ENCODE measurements at regions not wholly inside any gene's neighbourhood (a gene's known extent, or its start where the extent isn't known, plus 50 kb on each side); places are given as distances from the start of the nearest gene placed in this dataset.

DNA sequence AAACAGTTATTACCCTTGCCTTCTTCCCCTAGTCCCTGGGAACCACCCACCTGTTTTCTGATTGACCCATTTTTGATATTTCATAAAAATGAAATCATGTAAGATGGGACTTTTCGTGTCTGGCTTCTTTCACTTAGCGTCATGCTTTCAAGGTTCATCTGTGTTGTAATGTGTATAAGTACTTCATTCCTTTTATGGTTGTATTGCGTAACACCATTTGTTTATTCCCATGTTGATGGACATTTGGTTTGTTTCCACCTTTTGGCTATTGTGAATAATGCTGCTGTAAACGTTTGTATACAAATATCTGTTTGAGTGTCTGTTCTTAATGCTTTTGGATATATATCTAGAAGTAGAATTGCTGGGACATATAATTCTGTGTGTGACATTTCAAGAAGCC lies 650.1 kb upstream of the COX7C start:
- Histone ChIP-seq H3K79me2 (ENCODE audit: insufficient read depth, low read length) (no peaks in the 10 kb centered on the region), H3K4me1 (ENCODE audit: insufficient read depth, low read length, poor library complexity, severe bottlenecking) (no peaks in the 10 kb centered on the region), H3K9me3 (ENCODE audit: insufficient read depth, low read depth, low read length) (no peaks in the 10 kb centered on the region), H3F3A (ENCODE audit: low read depth) (no peaks in the 10 kb centered on the region), H2AFZ (ENCODE audit: low read length) (no peak overlapping the region), H3K4me2 (ENCODE audit: low read depth, low read length, poor library complexity, severe bottlenecking) (no peak overlapping the region), H3K9me2 (replicated peaks; ENCODE audit: low read depth, low read length) (0 out of 2 replicates have a peak, but pooled peaks cover 3% of the 10 kb centered on the region), H4K20me1 (ENCODE audit: insufficient read depth, low read length, poor library complexity, severe bottlenecking) (no peaks in the 10 kb centered on the region), H3K9ac (ENCODE audit: low read depth, low read length, poor library complexity, severe bottlenecking) (no peak overlapping the region), H3K27me3 (ENCODE audit: insufficient read depth, low read length, poor library complexity, severe bottlenecking) (no peaks in the 10 kb centered on the region), H3K36me3 (ENCODE audit: insufficient read depth, low read length) (no peaks in the 10 kb centered on the region), H3K4me3 (ENCODE audit: low read length, poor library complexity, severe bottlenecking) (no peak overlapping the region)
- TF ChIP-seq, protein P1, sequence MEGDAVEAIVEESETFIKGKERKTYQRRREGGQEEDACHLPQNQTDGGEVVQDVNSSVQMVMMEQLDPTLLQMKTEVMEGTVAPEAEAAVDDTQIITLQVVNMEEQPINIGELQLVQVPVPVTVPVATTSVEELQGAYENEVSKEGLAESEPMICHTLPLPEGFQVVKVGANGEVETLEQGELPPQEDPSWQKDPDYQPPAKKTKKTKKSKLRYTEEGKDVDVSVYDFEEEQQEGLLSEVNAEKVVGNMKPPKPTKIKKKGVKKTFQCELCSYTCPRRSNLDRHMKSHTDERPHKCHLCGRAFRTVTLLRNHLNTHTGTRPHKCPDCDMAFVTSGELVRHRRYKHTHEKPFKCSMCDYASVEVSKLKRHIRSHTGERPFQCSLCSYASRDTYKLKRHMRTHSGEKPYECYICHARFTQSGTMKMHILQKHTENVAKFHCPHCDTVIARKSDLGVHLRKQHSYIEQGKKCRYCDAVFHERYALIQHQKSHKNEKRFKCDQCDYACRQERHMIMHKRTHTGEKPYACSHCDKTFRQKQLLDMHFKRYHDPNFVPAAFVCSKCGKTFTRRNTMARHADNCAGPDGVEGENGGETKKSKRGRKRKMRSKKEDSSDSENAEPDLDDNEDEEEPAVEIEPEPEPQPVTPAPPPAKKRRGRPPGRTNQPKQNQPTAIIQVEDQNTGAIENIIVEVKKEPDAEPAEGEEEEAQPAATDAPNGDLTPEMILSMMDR (conservative IDR thresholded peaks at IDR 0.05; ENCODE audit: low read length): no peak
- no peak for TF ChIP-seq EZH2phosphoT487 (IDR thresholded peaks at IDR 0.05; ENCODE audit: borderline replicate concordance)

DNA sequence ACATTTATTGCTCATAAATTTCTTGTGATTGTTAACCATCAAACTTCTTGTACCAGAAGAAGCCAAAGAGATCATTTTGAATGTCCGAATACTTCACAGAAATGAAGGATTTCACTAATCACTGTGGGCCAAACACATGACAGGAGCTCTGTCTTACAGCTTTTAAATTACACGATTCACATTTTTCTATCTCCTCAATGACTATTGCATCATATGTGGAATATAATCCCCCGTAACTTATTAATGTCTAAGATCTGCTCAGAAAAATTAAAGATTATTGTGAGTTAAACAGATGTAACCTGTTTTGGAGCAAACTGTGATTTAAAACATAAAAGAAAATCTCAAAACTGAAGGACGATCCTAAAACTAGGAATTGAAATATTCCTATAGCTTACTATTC lies 645.2 kb upstream of the COX7C start:
- no peaks in the 10 kb centered on the region for H3F3A ChIP-seq (ENCODE audit: low read depth)
- no peaks in the 10 kb centered on the region for H3K27me3 ChIP-seq (ENCODE audit: insufficient read depth, low read length, poor library complexity, severe bottlenecking)
- no peaks in the 10 kb centered on the region for H3K4me1 ChIP-seq (ENCODE audit: insufficient read depth, low read length, poor library complexity, severe bottlenecking)
- H2AFZ ChIP-seq (ENCODE audit: low read length): no peak overlapping the region
- TF ChIP-seq EZH2phosphoT487 (IDR thresholded peaks at IDR 0.05; ENCODE audit: borderline replicate concordance): no peak
- TF ChIP-seq, protein P1 (conservative IDR thresholded peaks at IDR 0.05; ENCODE audit: low read length): no peak
- H3K79me2 ChIP-seq (ENCODE audit: insufficient read depth, low read length): no peaks in the 10 kb centered on the region
- no peak overlapping the region for H3K9ac ChIP-seq (ENCODE audit: low read depth, low read length, poor library complexity, severe bottlenecking)
- no peak overlapping the region for H3K4me3 ChIP-seq (ENCODE audit: low read length, poor library complexity, severe bottlenecking)
- no peaks in the 10 kb centered on the region for H4K20me1 ChIP-seq (ENCODE audit: insufficient read depth, low read length, poor library complexity, severe bottlenecking)
- H3K4me2 ChIP-seq (ENCODE audit: low read depth, low read length, poor library complexity, severe bottlenecking): no peak overlapping the region
- no peaks in the 10 kb centered on the region for H3K9me3 ChIP-seq (ENCODE audit: insufficient read depth, low read depth, low read length)
- H3K9me2 ChIP-seq (replicated peaks; ENCODE audit: low read depth, low read length): 0 out of 2 replicates have a peak, but pooled peaks cover 3% of the 10 kb centered on the region
- H3K36me3 ChIP-seq (ENCODE audit: insufficient read depth, low read length): no peaks in the 10 kb centered on the region

DNA sequence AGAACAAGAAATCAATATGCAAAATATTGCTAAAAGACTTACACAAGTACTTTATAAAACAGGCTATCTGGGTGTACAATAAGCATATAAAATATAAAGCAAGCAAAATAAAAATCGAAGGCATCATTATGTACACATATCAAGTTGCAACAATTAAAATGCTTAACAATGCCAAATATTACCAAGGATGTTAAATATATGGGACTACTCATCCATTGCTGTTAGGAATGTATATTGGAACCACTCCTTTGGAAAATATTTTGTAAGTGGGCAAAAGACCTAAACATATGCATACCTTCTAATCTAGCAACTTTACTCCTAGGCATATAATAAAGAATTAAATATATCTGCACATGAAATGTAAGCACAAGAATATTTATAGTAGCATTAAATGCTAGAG lies 632.6 kb upstream of the COX7C start:
- H3K9me2 ChIP-seq (replicated peaks; ENCODE audit: low read depth, low read length): no peaks in the 10 kb centered on the region
- TF ChIP-seq, protein P1 (conservative IDR thresholded peaks at IDR 0.05; ENCODE audit: low read length): no peak
- TF ChIP-seq EZH2phosphoT487 (IDR thresholded peaks at IDR 0.05; ENCODE audit: borderline replicate concordance): no peak
- H3K4me1 ChIP-seq (ENCODE audit: insufficient read depth, low read length, poor library complexity, severe bottlenecking): no peaks in the 10 kb centered on the region
- H2AFZ ChIP-seq (ENCODE audit: low read length): no peak overlapping the region
- no peak overlapping the region for H3K9ac ChIP-seq (ENCODE audit: low read depth, low read length, poor library complexity, severe bottlenecking)
- no peak overlapping the region for H3K4me2 ChIP-seq (ENCODE audit: low read depth, low read length, poor library complexity, severe bottlenecking)
- no peaks in the 10 kb centered on the region for H3K36me3 ChIP-seq (ENCODE audit: insufficient read depth, low read length)
- no peaks in the 10 kb centered on the region for H3K27me3 ChIP-seq (ENCODE audit: insufficient read depth, low read length, poor library complexity, severe bottlenecking)
- no peaks in the 10 kb centered on the region for H3K79me2 ChIP-seq (ENCODE audit: insufficient read depth, low read length)
- no peaks in the 10 kb centered on the region for H4K20me1 ChIP-seq (ENCODE audit: insufficient read depth, low read length, poor library complexity, severe bottlenecking)
- no peaks in the 10 kb centered on the region for H3F3A ChIP-seq (ENCODE audit: low read depth)
- H3K4me3 ChIP-seq (ENCODE audit: low read length, poor library complexity, severe bottlenecking): no peak overlapping the region
- H3K9me3 ChIP-seq (ENCODE audit: insufficient read depth, low read depth, low read length): no peaks in the 10 kb centered on the region

All from Loucy (cell line).